ENCODE measurements at regions not wholly inside any gene's neighbourhood (a gene's known extent, or its start where the extent isn't known, plus 50 kb on each side); places are given as distances from the start of the nearest gene placed in this dataset.

DNA sequence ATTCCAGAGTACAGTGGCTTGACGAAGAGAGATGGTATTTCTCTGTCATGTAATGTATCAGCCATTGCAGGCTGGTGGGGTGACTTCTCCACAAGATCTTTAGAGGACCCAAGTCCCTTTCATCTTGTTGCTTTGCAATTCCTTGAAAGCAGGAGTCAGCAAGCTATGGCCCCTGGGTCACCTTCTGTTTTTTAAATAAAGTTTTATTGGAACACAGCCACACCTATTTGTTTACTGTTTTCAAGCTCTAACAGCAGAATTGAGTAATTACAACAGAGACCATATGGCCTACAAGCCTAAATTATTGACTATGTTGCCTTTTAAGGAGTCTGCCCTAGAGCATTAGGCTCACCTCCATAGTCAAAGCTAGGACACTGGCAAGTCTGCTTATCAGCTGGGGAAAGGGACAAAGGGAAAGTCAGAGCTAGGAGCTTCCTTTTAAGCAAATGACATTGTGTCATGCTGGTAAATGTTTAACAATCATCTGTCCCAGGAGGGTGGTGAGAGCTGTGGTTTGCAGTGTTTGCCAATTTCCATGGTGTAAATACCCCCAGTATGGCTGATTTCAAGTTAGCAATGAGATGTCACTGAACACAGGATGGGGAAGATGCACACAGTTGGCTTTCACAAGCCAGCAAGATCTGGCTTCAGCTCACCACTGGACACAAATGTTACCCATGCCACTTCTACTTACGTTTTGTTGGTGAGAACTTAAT lies 87.7 kb upstream of the PWP1 start (continued):
- TF ChIP-seq, protein P1, sequence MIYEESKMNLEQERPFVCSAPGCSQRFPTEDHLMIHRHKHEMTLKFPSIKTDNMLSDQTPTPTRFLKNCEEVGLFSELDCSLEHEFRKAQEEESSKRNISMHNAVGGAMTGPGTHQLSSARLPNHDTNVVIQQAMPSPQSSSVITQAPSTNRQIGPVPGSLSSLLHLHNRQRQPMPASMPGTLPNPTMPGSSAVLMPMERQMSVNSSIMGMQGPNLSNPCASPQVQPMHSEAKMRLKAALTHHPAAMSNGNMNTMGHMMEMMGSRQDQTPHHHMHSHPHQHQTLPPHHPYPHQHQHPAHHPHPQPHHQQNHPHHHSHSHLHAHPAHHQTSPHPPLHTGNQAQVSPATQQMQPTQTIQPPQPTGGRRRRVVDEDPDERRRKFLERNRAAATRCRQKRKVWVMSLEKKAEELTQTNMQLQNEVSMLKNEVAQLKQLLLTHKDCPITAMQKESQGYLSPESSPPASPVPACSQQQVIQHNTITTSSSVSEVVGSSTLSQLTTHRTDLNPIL (CRISPR knock-in tag; IDR thresholded peaks at IDR 0.05; ENCODE audit: low read depth): no peak
- TF ChIP-seq, protein P2, sequence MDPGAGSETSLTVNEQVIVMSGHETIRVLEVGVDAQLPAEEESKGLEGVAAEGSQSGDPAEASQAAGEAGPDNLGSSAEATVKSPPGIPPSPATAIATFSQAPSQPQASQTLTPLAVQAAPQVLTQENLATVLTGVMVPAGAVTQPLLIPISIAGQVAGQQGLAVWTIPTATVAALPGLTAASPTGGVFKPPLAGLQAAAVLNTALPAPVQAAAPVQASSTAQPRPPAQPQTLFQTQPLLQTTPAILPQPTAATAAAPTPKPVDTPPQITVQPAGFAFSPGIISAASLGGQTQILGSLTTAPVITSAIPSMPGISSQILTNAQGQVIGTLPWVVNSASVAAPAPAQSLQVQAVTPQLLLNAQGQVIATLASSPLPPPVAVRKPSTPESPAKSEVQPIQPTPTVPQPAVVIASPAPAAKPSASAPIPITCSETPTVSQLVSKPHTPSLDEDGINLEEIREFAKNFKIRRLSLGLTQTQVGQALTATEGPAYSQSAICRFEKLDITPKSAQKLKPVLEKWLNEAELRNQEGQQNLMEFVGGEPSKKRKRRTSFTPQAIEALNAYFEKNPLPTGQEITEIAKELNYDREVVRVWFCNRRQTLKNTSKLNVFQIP (CRISPR knock-in tag; IDR thresholded peaks at IDR 0.05; ENCODE audit: borderline replicate concordance, low read depth): no peak
- no peak for TF ChIP-seq RARB (CRISPR knock-in tag; IDR thresholded peaks at IDR 0.05)
- no peak for TF ChIP-seq CSDC2 (CRISPR knock-in tag; IDR thresholded peaks at IDR 0.05)

DNA sequence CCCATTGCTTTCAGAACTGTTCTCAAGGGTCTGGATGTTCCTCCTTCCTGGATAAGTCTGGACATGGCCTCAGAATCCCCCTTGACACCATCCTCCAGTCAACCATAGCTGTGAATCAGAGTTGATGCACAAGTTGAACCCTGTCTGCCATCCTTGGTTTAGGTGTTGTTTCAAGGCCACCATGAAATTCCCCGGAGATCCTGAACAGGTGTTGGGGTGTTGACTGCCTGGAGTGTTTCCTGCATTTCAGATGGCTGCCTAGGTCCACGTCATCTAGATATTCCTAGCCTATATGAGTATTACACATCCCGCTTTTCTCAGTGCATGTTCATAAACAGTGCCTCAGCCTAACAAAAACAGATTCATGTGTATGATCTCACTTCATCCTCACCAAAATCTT lies 86.7 kb upstream of the PWP1 start:
- ATAC-seq: no peak
- no peak for TF ChIP-seq RARB (CRISPR knock-in tag; IDR thresholded peaks at IDR 0.05)
- TF ChIP-seq TOX (CRISPR knock-in tag; IDR thresholded peaks at IDR 0.05; ENCODE audit: borderline replicate concordance): no peak
- no peak for TF ChIP-seq BACH2 (CRISPR knock-in tag; IDR thresholded peaks at IDR 0.05; ENCODE audit: borderline replicate concordance)
- TF ChIP-seq, protein P3, sequence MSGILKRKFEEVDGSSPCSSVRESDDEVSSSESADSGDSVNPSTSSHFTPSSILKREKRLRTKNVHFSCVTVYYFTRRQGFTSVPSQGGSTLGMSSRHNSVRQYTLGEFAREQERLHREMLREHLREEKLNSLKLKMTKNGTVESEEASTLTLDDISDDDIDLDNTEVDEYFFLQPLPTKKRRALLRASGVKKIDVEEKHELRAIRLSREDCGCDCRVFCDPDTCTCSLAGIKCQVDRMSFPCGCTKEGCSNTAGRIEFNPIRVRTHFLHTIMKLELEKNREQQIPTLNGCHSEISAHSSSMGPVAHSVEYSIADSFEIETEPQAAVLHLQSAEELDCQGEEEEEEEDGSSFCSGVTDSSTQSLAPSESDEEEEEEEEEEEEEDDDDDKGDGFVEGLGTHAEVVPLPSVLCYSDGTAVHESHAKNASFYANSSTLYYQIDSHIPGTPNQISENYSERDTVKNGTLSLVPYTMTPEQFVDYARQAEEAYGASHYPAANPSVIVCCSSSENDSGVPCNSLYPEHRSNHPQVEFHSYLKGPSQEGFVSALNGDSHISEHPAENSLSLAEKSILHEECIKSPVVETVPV (CRISPR knock-in tag; IDR thresholded peaks at IDR 0.05): no peak
- no peak for TF ChIP-seq ZNF8 (CRISPR knock-in tag; IDR thresholded peaks at IDR 0.05)
- no peak for TF ChIP-seq ESRRG (CRISPR knock-in tag; IDR thresholded peaks at IDR 0.05)
- no peak for TF ChIP-seq ZNF70 (CRISPR knock-in tag; IDR thresholded peaks at IDR 0.05)
- TF ChIP-seq, protein P2 (CRISPR knock-in tag; IDR thresholded peaks at IDR 0.05; ENCODE audit: borderline replicate concordance, low read depth): no peak
- no peak for TF ChIP-seq OSR1 (CRISPR knock-in tag; IDR thresholded peaks at IDR 0.05)
- TF ChIP-seq ZFP30 (CRISPR knock-in tag; IDR thresholded peaks at IDR 0.05): no peak

DNA sequence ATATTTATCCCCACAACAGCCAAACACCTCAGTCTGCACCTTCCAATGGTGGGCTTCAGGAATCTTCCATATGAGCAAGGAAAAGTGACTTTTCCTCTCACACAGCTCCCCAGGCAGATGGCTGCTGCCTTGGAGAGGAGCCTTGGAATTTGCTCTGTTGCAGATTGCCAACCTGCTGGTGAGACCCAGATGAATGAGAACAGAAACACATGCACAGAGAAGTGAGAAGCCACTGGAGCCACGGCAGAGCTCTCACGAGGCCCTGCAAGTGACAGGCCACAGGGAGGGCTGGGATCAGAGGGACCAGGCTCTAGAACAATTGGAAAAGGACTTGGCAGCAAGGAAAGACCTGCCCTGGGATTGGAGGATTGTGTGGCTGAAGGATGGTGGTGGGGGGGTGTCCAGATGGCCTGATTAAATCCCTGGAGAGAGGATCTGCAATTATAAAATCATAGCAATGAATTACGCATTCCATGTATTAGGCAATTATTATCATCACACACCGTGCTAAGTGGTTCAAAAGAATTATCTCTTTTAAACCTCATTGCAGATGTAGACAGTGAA lies 84.9 kb upstream of the PWP1 start:
- ATAC-seq: no peak

More for the DNA sequence above, 84.9 kb upstream of the PWP1 start:
- TF ChIP-seq ESRRG (CRISPR knock-in tag; IDR thresholded peaks at IDR 0.05): no peak
- TF ChIP-seq BACH2 (CRISPR knock-in tag; IDR thresholded peaks at IDR 0.05; ENCODE audit: borderline replicate concordance): no peak
- TF ChIP-seq ZFP3 (CRISPR knock-in tag; IDR thresholded peaks at IDR 0.05): no peak
- TF ChIP-seq, protein P1 (CRISPR knock-in tag; IDR thresholded peaks at IDR 0.05; ENCODE audit: low read depth): no peak
- TF ChIP-seq ZNF565 (CRISPR knock-in tag; conservative IDR thresholded peaks at IDR 0.05; ENCODE audit: low read depth): no peak
- TF ChIP-seq ZNF70 (CRISPR knock-in tag; IDR thresholded peaks at IDR 0.05): no peak
- no peak for TF ChIP-seq OSR1 (CRISPR knock-in tag; IDR thresholded peaks at IDR 0.05)
- TF ChIP-seq ARNTL (CRISPR knock-in tag; IDR thresholded peaks at IDR 0.05; ENCODE audit: borderline replicate concordance, low read depth): no peak
- no peak for TF ChIP-seq TCF4 (CRISPR knock-in tag; IDR thresholded peaks at IDR 0.05; ENCODE audit: borderline replicate concordance)
- no peak for TF ChIP-seq TOX (CRISPR knock-in tag; IDR thresholded peaks at IDR 0.05; ENCODE audit: borderline replicate concordance)
- TF ChIP-seq CSDC2 (CRISPR knock-in tag; IDR thresholded peaks at IDR 0.05): no peak
- TF ChIP-seq, protein P3 (CRISPR knock-in tag; IDR thresholded peaks at IDR 0.05): no peak
- TF ChIP-seq PPARA (CRISPR knock-in tag; IDR thresholded peaks at IDR 0.05; ENCODE audit: borderline replicate concordance): no peak
- TF ChIP-seq ISL1 (CRISPR knock-in tag; IDR thresholded peaks at IDR 0.05): no peak
- TF ChIP-seq ZFP30 (CRISPR knock-in tag; IDR thresholded peaks at IDR 0.05): no peak
- TF ChIP-seq, protein P4, sequence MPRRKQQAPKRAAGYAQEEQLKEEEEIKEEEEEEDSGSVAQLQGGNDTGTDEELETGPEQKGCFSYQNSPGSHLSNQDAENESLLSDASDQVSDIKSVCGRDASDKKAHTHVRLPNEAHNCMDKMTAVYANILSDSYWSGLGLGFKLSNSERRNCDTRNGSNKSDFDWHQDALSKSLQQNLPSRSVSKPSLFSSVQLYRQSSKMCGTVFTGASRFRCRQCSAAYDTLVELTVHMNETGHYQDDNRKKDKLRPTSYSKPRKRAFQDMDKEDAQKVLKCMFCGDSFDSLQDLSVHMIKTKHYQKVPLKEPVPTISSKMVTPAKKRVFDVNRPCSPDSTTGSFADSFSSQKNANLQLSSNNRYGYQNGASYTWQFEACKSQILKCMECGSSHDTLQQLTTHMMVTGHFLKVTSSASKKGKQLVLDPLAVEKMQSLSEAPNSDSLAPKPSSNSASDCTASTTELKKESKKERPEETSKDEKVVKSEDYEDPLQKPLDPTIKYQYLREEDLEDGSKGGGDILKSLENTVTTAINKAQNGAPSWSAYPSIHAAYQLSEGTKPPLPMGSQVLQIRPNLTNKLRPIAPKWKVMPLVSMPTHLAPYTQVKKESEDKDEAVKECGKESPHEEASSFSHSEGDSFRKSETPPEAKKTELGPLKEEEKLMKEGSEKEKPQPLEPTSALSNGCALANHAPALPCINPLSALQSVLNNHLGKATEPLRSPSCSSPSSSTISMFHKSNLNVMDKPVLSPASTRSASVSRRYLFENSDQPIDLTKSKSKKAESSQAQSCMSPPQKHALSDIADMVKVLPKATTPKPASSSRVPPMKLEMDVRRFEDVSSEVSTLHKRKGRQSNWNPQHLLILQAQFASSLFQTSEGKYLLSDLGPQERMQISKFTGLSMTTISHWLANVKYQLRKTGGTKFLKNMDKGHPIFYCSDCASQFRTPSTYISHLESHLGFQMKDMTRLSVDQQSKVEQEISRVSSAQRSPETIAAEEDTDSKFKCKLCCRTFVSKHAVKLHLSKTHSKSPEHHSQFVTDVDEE (CRISPR knock-in tag; IDR thresholded peaks at IDR 0.05): no peak
